RWPE2 (cell line): ENCODE measurements at regions not wholly inside any gene's neighbourhood (a gene's known extent, or its start where the extent isn't known, plus 50 kb on each side); places are given as distances from the start of the nearest gene placed in this dataset.

Experiments
- ATAC-seq: fragments of 200-7000 bp; cut with Tn5 transposase; 3 replicates; pipeline ENCODE4 v1.9.1; 2021; ENCODE audit warnings: low read depth
- DNase-seq: peaks from one replicate; pipeline ENCODE4 v3.0.0-alpha.2; 2020; ENCODE audit warnings: low spot score
- H3K27ac ChIP-seq: fragments of 450-650 bp; 2 replicates; pipeline ENCODE4 v1.5.1; 2017; ENCODE audit warnings: mild to moderate bottlenecking; ENCODE audit not compliant: poor library complexity, severe bottlenecking
- H3K27me3 ChIP-seq: fragments of 250-450 bp; sonication (Bioruptor Pico); 2 replicates; pipeline ENCODE4 v1.5.1; 2021; ENCODE audit warnings: mild to moderate bottlenecking, moderate library complexity; ENCODE audit not compliant: insufficient read depth, poor library complexity, severe bottlenecking
- H3K36me3 ChIP-seq: fragments of 250-450 bp; sonication (Bioruptor Pico); 2 replicates; pipeline ENCODE4 v1.5.1; 2020; ENCODE audit warnings: low read depth, mild to moderate bottlenecking, moderate library complexity
- H3K4me1 ChIP-seq: fragments of 250-450 bp; sonication (Bioruptor Pico); 2 replicates; pipeline ENCODE4 v1.5.1; 2021; ENCODE audit warnings: mild to moderate bottlenecking, moderate library complexity; ENCODE audit not compliant: insufficient read depth, poor library complexity, severe bottlenecking
- H3K4me3 ChIP-seq: fragments of 250-450 bp; sonication (Bioruptor Pico); 2 replicates; pipeline ENCODE4 v1.5.1; 2021; ENCODE audit warnings: mild to moderate bottlenecking, moderate library complexity; ENCODE audit not compliant: severe bottlenecking
- H3K9me3 ChIP-seq: fragments of 250-450 bp; sonication (Bioruptor Pico); 2 replicates; pipeline ENCODE4 v1.5.1; 2021; ENCODE audit warnings: mild to moderate bottlenecking, moderate library complexity; ENCODE audit not compliant: severe bottlenecking
- TF ChIP-seq, protein P1 (sequence below): fragments of 450-650 bp; IDR thresholded peaks from one replicate; pipeline ENCODE4 v1.5.1; 2017; ENCODE audit warnings: mild to moderate bottlenecking, moderate library complexity; ENCODE audit not compliant: poor library complexity, severe bottlenecking

GRCh38 chr4:183834252-183834651 lies 70.9 kb upstream of the STOX2 start:
- TF ChIP-seq, protein P1, sequence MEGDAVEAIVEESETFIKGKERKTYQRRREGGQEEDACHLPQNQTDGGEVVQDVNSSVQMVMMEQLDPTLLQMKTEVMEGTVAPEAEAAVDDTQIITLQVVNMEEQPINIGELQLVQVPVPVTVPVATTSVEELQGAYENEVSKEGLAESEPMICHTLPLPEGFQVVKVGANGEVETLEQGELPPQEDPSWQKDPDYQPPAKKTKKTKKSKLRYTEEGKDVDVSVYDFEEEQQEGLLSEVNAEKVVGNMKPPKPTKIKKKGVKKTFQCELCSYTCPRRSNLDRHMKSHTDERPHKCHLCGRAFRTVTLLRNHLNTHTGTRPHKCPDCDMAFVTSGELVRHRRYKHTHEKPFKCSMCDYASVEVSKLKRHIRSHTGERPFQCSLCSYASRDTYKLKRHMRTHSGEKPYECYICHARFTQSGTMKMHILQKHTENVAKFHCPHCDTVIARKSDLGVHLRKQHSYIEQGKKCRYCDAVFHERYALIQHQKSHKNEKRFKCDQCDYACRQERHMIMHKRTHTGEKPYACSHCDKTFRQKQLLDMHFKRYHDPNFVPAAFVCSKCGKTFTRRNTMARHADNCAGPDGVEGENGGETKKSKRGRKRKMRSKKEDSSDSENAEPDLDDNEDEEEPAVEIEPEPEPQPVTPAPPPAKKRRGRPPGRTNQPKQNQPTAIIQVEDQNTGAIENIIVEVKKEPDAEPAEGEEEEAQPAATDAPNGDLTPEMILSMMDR = no peak
- no peaks in the 10 kb centered on the region for H3K36me3 ChIP-seq
- ATAC-seq = peak; percentile 64
- no peaks in the 10 kb centered on the region for H3K4me1 ChIP-seq
- H3K27me3 ChIP-seq = no peaks in the 10 kb centered on the region
- no peak for DNase-seq
- no peak overlapping the region for H3K27ac ChIP-seq
- no peaks in the 10 kb centered on the region for H3K9me3 ChIP-seq
- no peak overlapping the region for H3K4me3 ChIP-seq

- Histone ChIP-seq H3K27me3 (no peaks in the 10 kb centered on the region), H3K27ac (no peak overlapping the region), H3K9me3 (no peaks in the 10 kb centered on the region), H3K4me1 (no peaks in the 10 kb centered on the region), H3K36me3 (no peaks in the 10 kb centered on the region), H3K4me3 (no peak overlapping the region)
- no peak for ATAC-seq
- TF ChIP-seq, protein P1 = no peak
- no peak for DNase-seq
Measured at GRCh38 chr4:183837222-183837621, 67.9 kb upstream of the STOX2 start.

DNA sequence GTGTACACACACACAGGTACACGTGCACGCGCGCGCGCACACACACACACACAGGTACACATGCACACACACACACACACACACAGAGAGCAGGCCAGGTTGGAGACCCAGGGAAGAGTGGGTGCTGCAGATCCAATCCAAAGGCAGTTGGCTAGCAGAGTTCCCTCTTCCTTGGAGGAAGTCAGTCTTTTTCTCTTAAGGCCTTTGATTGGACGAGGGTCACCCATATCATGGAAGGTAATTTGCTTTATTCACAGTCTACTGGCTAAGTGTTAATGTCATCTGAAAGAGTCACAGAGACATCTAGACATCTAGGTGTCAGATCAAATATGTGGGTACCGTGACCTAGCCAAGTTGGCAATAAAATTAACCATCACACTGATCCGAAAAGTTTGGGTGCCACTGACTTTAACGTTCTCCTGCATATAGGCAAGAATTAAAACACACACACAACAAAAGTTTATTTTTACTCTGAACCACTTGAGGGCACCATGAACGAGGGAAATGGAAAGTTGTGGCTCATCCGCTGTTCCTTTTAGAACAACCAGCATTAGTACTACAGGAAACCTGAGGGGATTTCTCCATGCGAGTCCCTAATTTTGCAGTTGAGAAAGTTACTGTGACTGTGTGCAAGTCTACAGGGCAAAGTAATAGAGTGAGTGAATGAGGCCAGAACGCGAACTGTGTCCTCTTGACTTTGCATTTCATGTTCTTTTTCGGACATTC lies 66.0 kb upstream of the STOX2 start:
- TF ChIP-seq, protein P1 = no peak
- Histone ChIP-seq H3K27me3 (no peaks in the 10 kb centered on the region), H3K9me3 (no peaks in the 10 kb centered on the region), H3K27ac (no peak overlapping the region), H3K4me3 (no peak overlapping the region), H3K4me1 (no peaks in the 10 kb centered on the region), H3K36me3 (no peaks in the 10 kb centered on the region)
- ATAC-seq (0 out of 3 replicates have a peak, but pooled peaks have one; percentile 31), DNase-seq (no peak)

DNA sequence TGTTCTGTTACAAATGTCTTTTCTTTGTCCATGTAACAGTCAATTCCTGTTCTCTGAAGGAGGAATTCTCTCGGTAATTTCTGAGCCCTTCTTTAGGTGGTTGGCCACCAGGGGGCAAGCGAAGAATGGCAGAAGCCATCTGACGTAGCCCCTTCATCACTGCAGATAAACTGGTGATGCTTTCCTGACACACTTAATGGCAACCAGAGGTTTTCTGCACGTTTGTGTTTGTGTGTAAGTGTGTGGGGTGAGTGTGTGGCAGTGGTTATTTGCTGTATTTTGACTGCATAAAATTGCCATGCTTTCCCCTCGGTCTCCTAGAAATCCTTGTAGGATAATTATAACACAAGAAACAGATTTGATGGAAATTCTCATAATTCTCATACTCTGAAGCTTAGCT lies 64.8 kb upstream of the STOX2 start:
- Histone ChIP-seq H3K4me1 (no peaks in the 10 kb centered on the region), H3K27ac (no peak overlapping the region), H3K9me3 (no peaks in the 10 kb centered on the region), H3K4me3 (no peak overlapping the region), H3K36me3 (no peaks in the 10 kb centered on the region), H3K27me3 (no peaks in the 10 kb centered on the region)
- ATAC-seq = peak; percentile 68; the same call in 2 of the 3 replicates
- no peak for DNase-seq
- TF ChIP-seq, protein P1 = peak; percentile 86

DNA sequence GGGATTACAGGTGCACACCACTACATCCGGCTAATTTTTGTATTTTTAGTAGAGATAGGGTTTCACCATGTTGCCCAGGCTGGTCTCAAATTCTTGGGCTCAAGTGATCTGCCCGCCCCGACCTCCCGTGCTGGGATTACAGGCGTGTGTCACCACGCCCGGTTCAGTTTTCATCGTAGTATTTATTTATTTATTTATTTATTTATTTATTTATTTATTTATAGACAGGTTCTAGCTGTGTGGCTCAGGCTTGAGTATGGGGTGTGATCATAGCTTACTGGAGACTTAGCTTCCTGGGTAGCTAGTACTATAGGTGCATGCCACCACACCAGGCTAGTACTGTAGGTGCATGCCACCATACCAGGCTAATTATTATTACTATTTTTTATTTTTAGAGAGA lies 64.1 kb upstream of the STOX2 start:
- ATAC-seq (no peak), DNase-seq (no peak)
- Histone ChIP-seq H3K36me3 (no peaks in the 10 kb centered on the region), H3K4me3 (no peak overlapping the region), H3K9me3 (no peaks in the 10 kb centered on the region), H3K27ac (no peak overlapping the region), H3K27me3 (no peaks in the 10 kb centered on the region), H3K4me1 (no peaks in the 10 kb centered on the region)
- TF ChIP-seq, protein P1 = no peak
